ENCODE measurements at regions not wholly inside any gene's neighbourhood (a gene's known extent, or its start where the extent isn't known, plus 50 kb on each side); places are given as distances from the start of the nearest gene placed in this dataset.

- H3K27ac ChIP-seq (ENCODE audit: low read length in 2 of 2), result no peak overlapping the region
- TF ChIP-seq CTCF (IDR thresholded peaks at IDR 0.05) (no peak), EZH2 (IDR thresholded peaks at IDR 0.05; ENCODE audit: borderline replicate concordance, insufficient read depth, low read depth, low read length, poor library complexity, severe bottlenecking) (no peak)
- no peak overlapping the region for H3K4me3 ChIP-seq (ENCODE audit: control extremely low read depth in 1 of 5, extremely low read depth in 1 of 5, insufficient read depth in 1 of 5, low read depth in 2 of 5, low read length in 4 of 5)
- H4K20me1 ChIP-seq (ENCODE audit: control insufficient read depth, insufficient read depth, low read length, poor library complexity, severe bottlenecking), result no peaks in the 10 kb centered on the region
- peak overlapping the region; percentile 48 for H2AFZ ChIP-seq (ENCODE audit: insufficient read depth, low read depth, low read length, poor library complexity, severe bottlenecking)
- no peaks in the 10 kb centered on the region for H3K79me2 ChIP-seq (ENCODE audit: control insufficient read depth, insufficient read depth, low read length)
- H3K27ac Mint-ChIP-seq, result peak overlapping the region; percentile 57
- intact Hi-C loops (cut with micrococcal nuclease), result loop anchor here (5.0 to 10.0 kb wide), 3 partner anchors 100 to 1948 kb away; partner anchors contain the start of genes MGME1 and SNX5
- no peaks in the 10 kb centered on the region for H3K27me3 ChIP-seq (replicated peaks in 1 of 4; ENCODE audit: control extremely low read depth in 1 of 4, control insufficient read depth in 3 of 4, insufficient read depth in 4 of 4, low read length in 3 of 4)
- ATAC-seq (ENCODE audit: low read depth) (peak; percentile 66), DNase-seq (peak; percentile 47)
- peak overlapping the region; percentile 6 for H3K4me3 Mint-ChIP-seq
- H3K4me1 Mint-ChIP-seq, result peaks cover 50% of the 10 kb centered on the region
- peaks cover 33 to 47% of the 10 kb centered on the region in 2 donors for H3K4me1 ChIP-seq (ENCODE audit: control insufficient read depth in 2 of 2, insufficient read depth in 2 of 2, low read length in 2 of 2)
- H3K9me3 Mint-ChIP-seq (ENCODE audit: insufficient read depth), result no peaks in the 10 kb centered on the region
- ChIA-PET CTCF (interaction anchor here (0.6 to 1.4 kb wide), 3 partner anchors 12 to 101 kb away, joined by 3 to 4 read pairs (median 4); no protein-coding TSS in a partner anchor), POLR2A (no interaction called here)
- no peak overlapping the region for H3K9ac ChIP-seq (ENCODE audit: low read length)
- H3K36me3 ChIP-seq (replicated peaks in 1 of 2; ENCODE audit: control extremely low read depth in 1 of 2, control insufficient read depth in 1 of 2, extremely low read depth in 1 of 2, insufficient read depth in 2 of 2, low read length in 1 of 2), result no peaks in the 10 kb centered on the region
- peak overlapping the region; percentile 26 for H3K4me2 ChIP-seq (replicated peaks; ENCODE audit: low read depth, low read length, poor library complexity, severe bottlenecking)
- 2% methylated on average over 4 of the region's 6 CpGs for WGBS (ENCODE audit: insufficient coverage)
- no peaks in the 10 kb centered on the region for H3K9me3 ChIP-seq (ENCODE audit: control extremely low read depth in 1 of 3, control insufficient read depth in 2 of 3, insufficient read depth in 1 of 3, low read length in 2 of 3)
- H3K27me3 Mint-ChIP-seq, result no peaks in the 10 kb centered on the region
Observed at GRCh38 chr20:19915111-19915798, 101.9 kb upstream of the NAA20 start.
